ENCODE measurements at regions not wholly inside any gene's neighbourhood (a gene's known extent, or its start where the extent isn't known, plus 50 kb on each side); places are given as distances from the start of the nearest gene placed in this dataset.

DNA sequence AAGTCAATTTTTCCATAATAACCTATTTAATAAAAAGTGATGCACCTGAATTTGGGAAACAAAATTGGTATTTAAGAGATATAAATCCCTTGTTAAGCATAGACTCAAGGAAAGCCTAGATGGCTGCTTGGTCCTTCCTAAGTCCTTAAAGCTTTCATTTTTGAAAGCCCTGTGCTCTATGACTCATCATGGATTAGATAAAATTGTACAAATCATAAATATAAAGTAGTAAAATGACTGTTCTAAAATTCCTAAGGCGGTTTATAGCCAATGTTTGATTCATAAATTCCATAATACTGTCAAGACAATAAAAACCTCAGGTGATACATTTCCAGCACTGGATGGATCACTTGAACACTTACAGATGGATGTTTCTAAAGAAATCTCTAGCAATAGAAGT lies 730.8 kb upstream of the EPHA6 start (continued):
- TF ChIP-seq, protein P1, sequence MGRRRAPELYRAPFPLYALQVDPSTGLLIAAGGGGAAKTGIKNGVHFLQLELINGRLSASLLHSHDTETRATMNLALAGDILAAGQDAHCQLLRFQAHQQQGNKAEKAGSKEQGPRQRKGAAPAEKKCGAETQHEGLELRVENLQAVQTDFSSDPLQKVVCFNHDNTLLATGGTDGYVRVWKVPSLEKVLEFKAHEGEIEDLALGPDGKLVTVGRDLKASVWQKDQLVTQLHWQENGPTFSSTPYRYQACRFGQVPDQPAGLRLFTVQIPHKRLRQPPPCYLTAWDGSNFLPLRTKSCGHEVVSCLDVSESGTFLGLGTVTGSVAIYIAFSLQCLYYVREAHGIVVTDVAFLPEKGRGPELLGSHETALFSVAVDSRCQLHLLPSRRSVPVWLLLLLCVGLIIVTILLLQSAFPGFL (CRISPR knock-in tag; IDR thresholded peaks at IDR 0.05; ENCODE audit: borderline replicate concordance): no peak
- TF ChIP-seq, protein P2, sequence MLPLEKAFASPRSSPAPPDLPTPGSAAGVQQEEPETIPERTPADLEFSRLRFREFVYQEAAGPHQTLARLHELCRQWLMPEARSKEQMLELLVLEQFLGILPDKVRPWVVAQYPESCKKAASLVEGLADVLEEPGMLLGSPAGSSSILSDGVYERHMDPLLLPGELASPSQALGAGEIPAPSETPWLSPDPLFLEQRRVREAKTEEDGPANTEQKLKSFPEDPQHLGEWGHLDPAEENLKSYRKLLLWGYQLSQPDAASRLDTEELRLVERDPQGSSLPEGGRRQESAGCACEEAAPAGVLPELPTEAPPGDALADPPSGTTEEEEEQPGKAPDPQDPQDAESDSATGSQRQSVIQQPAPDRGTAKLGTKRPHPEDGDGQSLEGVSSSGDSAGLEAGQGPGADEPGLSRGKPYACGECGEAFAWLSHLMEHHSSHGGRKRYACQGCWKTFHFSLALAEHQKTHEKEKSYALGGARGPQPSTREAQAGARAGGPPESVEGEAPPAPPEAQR (CRISPR knock-in tag; IDR thresholded peaks at IDR 0.05): no peak
- TF ChIP-seq ZNF232 (CRISPR knock-in tag; IDR thresholded peaks at IDR 0.05): no peak
- TF ChIP-seq, protein P3, sequence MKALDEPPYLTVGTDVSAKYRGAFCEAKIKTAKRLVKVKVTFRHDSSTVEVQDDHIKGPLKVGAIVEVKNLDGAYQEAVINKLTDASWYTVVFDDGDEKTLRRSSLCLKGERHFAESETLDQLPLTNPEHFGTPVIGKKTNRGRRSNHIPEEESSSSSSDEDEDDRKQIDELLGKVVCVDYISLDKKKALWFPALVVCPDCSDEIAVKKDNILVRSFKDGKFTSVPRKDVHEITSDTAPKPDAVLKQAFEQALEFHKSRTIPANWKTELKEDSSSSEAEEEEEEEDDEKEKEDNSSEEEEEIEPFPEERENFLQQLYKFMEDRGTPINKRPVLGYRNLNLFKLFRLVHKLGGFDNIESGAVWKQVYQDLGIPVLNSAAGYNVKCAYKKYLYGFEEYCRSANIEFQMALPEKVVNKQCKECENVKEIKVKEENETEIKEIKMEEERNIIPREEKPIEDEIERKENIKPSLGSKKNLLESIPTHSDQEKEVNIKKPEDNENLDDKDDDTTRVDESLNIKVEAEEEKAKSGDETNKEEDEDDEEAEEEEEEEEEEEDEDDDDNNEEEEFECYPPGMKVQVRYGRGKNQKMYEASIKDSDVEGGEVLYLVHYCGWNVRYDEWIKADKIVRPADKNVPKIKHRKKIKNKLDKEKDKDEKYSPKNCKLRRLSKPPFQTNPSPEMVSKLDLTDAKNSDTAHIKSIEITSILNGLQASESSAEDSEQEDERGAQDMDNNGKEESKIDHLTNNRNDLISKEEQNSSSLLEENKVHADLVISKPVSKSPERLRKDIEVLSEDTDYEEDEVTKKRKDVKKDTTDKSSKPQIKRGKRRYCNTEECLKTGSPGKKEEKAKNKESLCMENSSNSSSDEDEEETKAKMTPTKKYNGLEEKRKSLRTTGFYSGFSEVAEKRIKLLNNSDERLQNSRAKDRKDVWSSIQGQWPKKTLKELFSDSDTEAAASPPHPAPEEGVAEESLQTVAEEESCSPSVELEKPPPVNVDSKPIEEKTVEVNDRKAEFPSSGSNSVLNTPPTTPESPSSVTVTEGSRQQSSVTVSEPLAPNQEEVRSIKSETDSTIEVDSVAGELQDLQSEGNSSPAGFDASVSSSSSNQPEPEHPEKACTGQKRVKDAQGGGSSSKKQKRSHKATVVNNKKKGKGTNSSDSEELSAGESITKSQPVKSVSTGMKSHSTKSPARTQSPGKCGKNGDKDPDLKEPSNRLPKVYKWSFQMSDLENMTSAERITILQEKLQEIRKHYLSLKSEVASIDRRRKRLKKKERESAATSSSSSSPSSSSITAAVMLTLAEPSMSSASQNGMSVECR (CRISPR knock-in tag; IDR thresholded peaks at IDR 0.05; ENCODE audit: borderline replicate concordance): no peak

DNA sequence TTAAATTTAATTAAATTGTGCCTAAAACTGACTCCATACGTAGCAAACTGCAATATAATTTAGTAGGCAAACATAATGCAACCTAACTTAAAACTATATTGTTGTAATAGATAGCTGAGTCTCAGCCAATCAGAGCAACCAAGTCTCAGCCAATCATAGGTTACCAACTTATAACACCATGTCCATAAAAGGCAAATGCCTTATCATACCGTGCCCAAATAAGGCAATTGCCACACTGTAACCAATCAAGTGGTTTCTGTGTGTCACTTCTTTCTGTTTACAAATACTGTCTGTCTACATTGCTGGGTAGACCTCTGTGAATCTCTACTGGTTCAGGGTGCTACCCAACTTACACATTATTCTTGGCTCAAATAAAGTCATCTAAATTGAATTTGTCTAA lies 728.4 kb upstream of the EPHA6 start:
- H3K4me1 Mint-ChIP-seq: no peaks in the 10 kb centered on the region
- POLR2A ChIA-PET: no interaction called here
- no peak for TF ChIP-seq ATF1 (CRISPR knock-in tag; IDR thresholded peaks at IDR 0.05)
- TF ChIP-seq, protein P4, sequence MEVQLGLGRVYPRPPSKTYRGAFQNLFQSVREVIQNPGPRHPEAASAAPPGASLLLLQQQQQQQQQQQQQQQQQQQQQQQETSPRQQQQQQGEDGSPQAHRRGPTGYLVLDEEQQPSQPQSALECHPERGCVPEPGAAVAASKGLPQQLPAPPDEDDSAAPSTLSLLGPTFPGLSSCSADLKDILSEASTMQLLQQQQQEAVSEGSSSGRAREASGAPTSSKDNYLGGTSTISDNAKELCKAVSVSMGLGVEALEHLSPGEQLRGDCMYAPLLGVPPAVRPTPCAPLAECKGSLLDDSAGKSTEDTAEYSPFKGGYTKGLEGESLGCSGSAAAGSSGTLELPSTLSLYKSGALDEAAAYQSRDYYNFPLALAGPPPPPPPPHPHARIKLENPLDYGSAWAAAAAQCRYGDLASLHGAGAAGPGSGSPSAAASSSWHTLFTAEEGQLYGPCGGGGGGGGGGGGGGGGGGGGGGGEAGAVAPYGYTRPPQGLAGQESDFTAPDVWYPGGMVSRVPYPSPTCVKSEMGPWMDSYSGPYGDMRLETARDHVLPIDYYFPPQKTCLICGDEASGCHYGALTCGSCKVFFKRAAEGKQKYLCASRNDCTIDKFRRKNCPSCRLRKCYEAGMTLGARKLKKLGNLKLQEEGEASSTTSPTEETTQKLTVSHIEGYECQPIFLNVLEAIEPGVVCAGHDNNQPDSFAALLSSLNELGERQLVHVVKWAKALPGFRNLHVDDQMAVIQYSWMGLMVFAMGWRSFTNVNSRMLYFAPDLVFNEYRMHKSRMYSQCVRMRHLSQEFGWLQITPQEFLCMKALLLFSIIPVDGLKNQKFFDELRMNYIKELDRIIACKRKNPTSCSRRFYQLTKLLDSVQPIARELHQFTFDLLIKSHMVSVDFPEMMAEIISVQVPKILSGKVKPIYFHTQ (CRISPR knock-in tag; IDR thresholded peaks at IDR 0.05): no peak
- TF ChIP-seq, protein P5, sequence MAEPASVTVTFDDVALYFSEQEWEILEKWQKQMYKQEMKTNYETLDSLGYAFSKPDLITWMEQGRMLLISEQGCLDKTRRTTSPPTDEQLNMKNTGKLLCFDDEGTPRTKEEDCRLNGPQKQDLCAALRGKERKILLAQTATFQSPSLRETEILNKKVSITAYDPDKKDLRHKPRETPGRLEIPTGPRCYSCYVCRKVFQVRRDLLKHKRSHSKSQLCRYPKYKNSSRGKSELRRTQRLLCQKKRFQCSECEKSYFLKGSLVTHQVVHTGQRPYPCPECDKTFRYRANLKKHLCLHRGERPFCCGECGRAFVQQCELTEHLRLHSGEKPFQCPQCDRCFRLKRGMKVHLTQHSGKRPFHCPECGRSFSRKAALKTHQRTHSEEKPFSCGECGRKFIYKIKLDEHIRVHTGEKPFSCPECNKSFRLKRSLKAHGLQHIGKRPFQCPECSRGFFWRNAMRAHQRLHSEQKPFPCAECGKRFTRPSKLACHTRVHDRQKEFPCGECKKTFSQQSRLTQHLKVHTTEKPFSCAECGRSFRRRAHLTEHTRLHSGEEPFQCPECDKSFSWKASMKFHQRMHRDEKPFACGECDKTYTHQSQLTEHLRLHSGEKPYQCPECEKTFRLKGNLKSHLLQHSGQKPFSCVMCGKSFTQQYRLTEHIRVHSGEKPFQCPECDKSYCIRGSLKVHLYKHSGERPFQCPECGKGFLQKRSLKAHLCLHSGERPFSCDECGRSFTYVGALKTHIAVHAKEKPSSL (CRISPR knock-in tag; conservative IDR thresholded peaks at IDR 0.05): no peak
- TF ChIP-seq ZBTB21 (CRISPR knock-in tag; IDR thresholded peaks at IDR 0.05; ENCODE audit: borderline replicate concordance): no peak
- TF ChIP-seq, protein P6, sequence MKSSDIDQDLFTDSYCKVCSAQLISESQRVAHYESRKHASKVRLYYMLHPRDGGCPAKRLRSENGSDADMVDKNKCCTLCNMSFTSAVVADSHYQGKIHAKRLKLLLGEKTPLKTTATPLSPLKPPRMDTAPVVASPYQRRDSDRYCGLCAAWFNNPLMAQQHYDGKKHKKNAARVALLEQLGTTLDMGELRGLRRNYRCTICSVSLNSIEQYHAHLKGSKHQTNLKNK (CRISPR knock-in tag; IDR thresholded peaks at IDR 0.05): no peak
- no peak for TF ChIP-seq SMAD3 (CRISPR knock-in tag; IDR thresholded peaks at IDR 0.05; ENCODE audit: borderline replicate concordance)
- TF ChIP-seq ZNF396 (CRISPR knock-in tag; IDR thresholded peaks at IDR 0.05; ENCODE audit: borderline replicate concordance): no peak
- TF ChIP-seq TP53 (CRISPR knock-in tag; IDR thresholded peaks at IDR 0.05): no peak
- TF ChIP-seq ZNF416 (CRISPR knock-in tag; IDR thresholded peaks at IDR 0.05): no peak

More for the DNA sequence above, 728.4 kb upstream of the EPHA6 start:
- H3K36me3 Mint-ChIP-seq: peaks cover 9% of the 10 kb centered on the region
- ATAC-seq (no peak), DNase-seq (ENCODE audit: low spot score) (no peak)
- CTCF ChIA-PET: no interaction called here
- no peak overlapping the region for H3K4me3 Mint-ChIP-seq
- H3K27ac Mint-ChIP-seq: no peak overlapping the region
- no peaks in the 10 kb centered on the region for H3K27me3 Mint-ChIP-seq (ENCODE audit: low read depth)
- H3K9me3 Mint-ChIP-seq: peaks cover 19% of the 10 kb centered on the region

Measured in WTC11 (cell line).